ENCODE measurements at regions not wholly inside any gene's neighbourhood (a gene's known extent, or its start where the extent isn't known, plus 50 kb on each side); places are given as distances from the start of the nearest gene placed in this dataset.

- TF ChIP-seq CTCF (conservative IDR thresholded peaks at IDR 0.05; ENCODE audit: low read depth, low read length), result no peak
- no peak overlapping the region for H3K4me3 ChIP-seq (ENCODE audit: low read depth, low read length)
- no peak for DNase-seq (ENCODE audit: low read depth)
Observed at GRCh38 chrX:96611619-96612362, 72.9 kb upstream of the DIAPH2 start.

GRCh38 chrX:96615448-96615847 lies 69.2 kb upstream of the DIAPH2 start:
- TF ChIP-seq CTCF (conservative IDR thresholded peaks at IDR 0.05; ENCODE audit: low read depth, low read length), result no peak
- H3K4me3 ChIP-seq (ENCODE audit: low read depth, low read length), result no peak overlapping the region
- no peak for DNase-seq (ENCODE audit: low read depth)

- no peak overlapping the region for H3K4me3 ChIP-seq (ENCODE audit: low read depth, low read length)
- TF ChIP-seq CTCF (conservative IDR thresholded peaks at IDR 0.05; ENCODE audit: low read depth, low read length), result no peak
- no peak for DNase-seq (ENCODE audit: low read depth)
Observed at GRCh38 chrX:96619588-96619987, 65.1 kb upstream of the DIAPH2 start.

- H3K4me3 ChIP-seq (ENCODE audit: low read depth, low read length), result no peak overlapping the region
- no peak for TF ChIP-seq CTCF (conservative IDR thresholded peaks at IDR 0.05; ENCODE audit: low read depth, low read length)
- DNase-seq (ENCODE audit: low read depth), result no peak
Observed at GRCh38 chrX:96621811-96622210, 62.8 kb upstream of the DIAPH2 start.
